GM13977 (cell line): ENCODE measurements at regions not wholly inside any gene's neighbourhood (a gene's known extent, or its start where the extent isn't known, plus 50 kb on each side); places are given as distances from the start of the nearest gene placed in this dataset.

Source experiments
- DNase-seq: peaks from one replicate; pipeline ENCODE4 v3.0.0; 2012; ENCODE audit warnings: low spot score
- in situ Hi-C: fragments of 300-500 bp; cut with MboI; formaldehyde crosslinking; loops from one replicate; pipeline ENCODE4 v1.12.0; 2022; ENCODE audit warnings: low sequenced_read_pairs, low pct_unique_long_range_greater_than_20kb, mixed read lengths, inconsistent platforms; ENCODE audit not compliant: unreplicated experiment
- TF ChIP-seq, protein P1 (sequence below): IDR thresholded peaks from 2 replicates; pipeline ENCODE4 v1.5.1; 2012; ENCODE audit warnings: mild to moderate bottlenecking, control low read depth; ENCODE audit not compliant: insufficient read depth; ENCODE audit errors: extremely low read depth, missing control alignments

- in situ Hi-C loops, result no loop called here
- TF ChIP-seq, protein P1, sequence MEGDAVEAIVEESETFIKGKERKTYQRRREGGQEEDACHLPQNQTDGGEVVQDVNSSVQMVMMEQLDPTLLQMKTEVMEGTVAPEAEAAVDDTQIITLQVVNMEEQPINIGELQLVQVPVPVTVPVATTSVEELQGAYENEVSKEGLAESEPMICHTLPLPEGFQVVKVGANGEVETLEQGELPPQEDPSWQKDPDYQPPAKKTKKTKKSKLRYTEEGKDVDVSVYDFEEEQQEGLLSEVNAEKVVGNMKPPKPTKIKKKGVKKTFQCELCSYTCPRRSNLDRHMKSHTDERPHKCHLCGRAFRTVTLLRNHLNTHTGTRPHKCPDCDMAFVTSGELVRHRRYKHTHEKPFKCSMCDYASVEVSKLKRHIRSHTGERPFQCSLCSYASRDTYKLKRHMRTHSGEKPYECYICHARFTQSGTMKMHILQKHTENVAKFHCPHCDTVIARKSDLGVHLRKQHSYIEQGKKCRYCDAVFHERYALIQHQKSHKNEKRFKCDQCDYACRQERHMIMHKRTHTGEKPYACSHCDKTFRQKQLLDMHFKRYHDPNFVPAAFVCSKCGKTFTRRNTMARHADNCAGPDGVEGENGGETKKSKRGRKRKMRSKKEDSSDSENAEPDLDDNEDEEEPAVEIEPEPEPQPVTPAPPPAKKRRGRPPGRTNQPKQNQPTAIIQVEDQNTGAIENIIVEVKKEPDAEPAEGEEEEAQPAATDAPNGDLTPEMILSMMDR, result no peak
Observed at GRCh38 chr2:20543469-20544152, 96.7 kb downstream of the RHOB start.

GRCh38 chr2:20544153-20544747 lies 97.4 kb downstream of the RHOB start:
- TF ChIP-seq, protein P1, result no peak
- in situ Hi-C loops, result no loop called here
- DNase-seq, result no peak

More at GRCh38 chr2:20543469-20544152, 96.7 kb downstream of the RHOB start:
- no peak for DNase-seq

GRCh38 chr2:20549144-20549543 lies 101.8 kb downstream of the HS1BP3 start:
- in situ Hi-C loops, result no loop called here
- TF ChIP-seq, protein P1, result no peak
- DNase-seq, result no peak

- in situ Hi-C loops, result no loop called here
- TF ChIP-seq, protein P1, result no peak
- DNase-seq, result no peak
Observed at GRCh38 chr2:20549691-20550348, 101.1 kb downstream of the HS1BP3 start.

DNA sequence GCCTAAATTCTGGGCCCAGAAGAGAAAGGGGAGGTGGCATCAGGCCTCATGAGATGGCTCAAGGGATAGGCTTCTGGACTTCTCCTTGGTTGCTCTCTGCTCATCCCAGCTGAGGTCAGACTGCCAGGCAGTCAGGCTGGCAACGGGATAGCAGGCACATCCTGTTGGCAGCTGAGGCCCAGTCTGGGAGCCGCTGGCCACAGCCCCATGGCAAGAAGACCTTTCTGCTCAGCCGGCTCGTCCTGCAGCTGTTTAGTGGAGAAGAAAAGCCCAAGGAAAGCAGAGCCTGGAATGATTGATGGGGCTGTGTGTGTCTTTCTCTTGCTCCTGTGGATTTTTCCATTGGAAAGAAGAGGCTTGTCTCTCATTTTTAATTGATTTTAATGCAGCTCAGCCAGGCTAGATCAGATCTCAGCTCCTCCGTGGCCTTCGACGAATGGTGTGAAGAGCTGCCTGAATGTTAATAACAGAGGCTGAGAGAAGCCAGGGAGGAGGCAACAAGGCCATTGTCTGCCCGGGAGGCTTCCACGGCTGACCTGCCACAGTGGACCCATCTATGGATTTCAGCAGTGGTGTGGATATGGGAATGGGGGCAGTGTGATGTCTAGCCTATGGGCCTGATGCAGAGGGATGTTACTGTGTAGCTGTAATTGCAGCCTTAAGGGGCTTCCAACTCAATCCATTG lies 99.5 kb downstream of the HS1BP3 start:
- DNase-seq, result no peak
- TF ChIP-seq, protein P1, result no peak
- in situ Hi-C loops, result no loop called here

DNA sequence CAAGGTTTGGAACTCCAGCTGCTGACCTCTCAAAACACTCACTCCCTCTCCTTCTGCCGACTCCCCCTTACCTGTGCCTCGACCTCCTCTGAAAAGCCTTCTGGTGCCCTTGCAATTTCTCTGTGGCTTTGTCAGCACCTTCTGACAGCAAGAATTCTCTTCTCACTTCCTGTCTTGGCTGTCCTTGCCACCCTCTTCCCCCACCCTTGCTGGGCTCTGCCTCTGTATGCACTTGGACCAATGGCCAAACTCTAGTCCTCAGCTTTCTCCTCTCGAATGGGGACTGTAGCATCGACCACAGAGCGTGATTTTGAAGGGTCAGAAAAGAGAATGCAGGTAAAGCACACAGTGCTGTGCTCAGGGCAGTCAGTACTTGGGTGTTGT lies 99.0 kb downstream of the HS1BP3 start:
- TF ChIP-seq, protein P1, result no peak
- in situ Hi-C loops, result no loop called here
- DNase-seq, result no peak
